Activated CD4-positive, alpha-beta memory T cell treated with anti-CD3 and anti-CD28 coated beads, Interleukin-2, amount 10 ng/mL, durations not matched to agents 7 days and 5 days (primary cell): ENCODE measurements at regions not wholly inside any gene's neighbourhood (a gene's known extent, or its start where the extent isn't known, plus 50 kb on each side); places are given as distances from the start of the nearest gene placed in this dataset.

ENCODE experiments used
- CTCF ChIA-PET: fragments of 350-600 bp; sonication (Branson Sonifier 250); formaldehyde crosslinking; loops from one replicate; lab custom pipeline; 2021; ENCODE audit warnings: antibody characterized with exemption, inconsistent platforms; lab: Charles Lee
- POLR2A ChIA-PET: fragments of 350-600 bp; sonication (Branson Sonifier 250); formaldehyde crosslinking; loops from one replicate; lab custom pipeline; 2021; ENCODE audit warnings: antibody characterized with exemption; lab: Charles Lee
- DNase-seq: peaks from one replicate; pipeline ENCODE4 v3.0.0-alpha.2; 2020
- H3K27ac Mint-ChIP-seq: one replicate; pipeline ENCODE4 v1.8.0; 2021; ENCODE audit warnings: mild to moderate bottlenecking, mixed read lengths
- H3K27me3 Mint-ChIP-seq: one replicate; pipeline ENCODE4 v1.8.0; 2021; ENCODE audit warnings: mixed read lengths
- H3K36me3 Mint-ChIP-seq: one replicate; pipeline ENCODE4 v1.8.0; 2021; ENCODE audit warnings: low read depth, mixed read lengths
- H3K4me1 Mint-ChIP-seq: one replicate; pipeline ENCODE4 v1.8.0; 2021; ENCODE audit warnings: mixed read lengths
- H3K4me3 Mint-ChIP-seq: one replicate; pipeline ENCODE4 v1.8.0; 2021; ENCODE audit warnings: mild to moderate bottlenecking, mixed read lengths
- H3K9me3 Mint-ChIP-seq: one replicate; pipeline ENCODE4 v1.8.0; 2021; ENCODE audit warnings: mixed read lengths

- Mint-ChIP-seq H3K9me3 (peaks cover 12% of the 10 kb centered on the region), H3K4me1 (no peaks in the 10 kb centered on the region), H3K4me3 (no peak overlapping the region), H3K27me3 (no peaks in the 10 kb centered on the region), H3K27ac (no peak overlapping the region), H3K36me3 (no peaks in the 10 kb centered on the region)
- CTCF ChIA-PET: no interaction called here
- POLR2A ChIA-PET: no interaction called here
- no peak for DNase-seq
Observed at GRCh38 chr5:30103452-30104202, 1089.9 kb upstream of the CDH6 start.

GRCh38 chr5:30103052-30103451 is 1090.4 kb upstream of the CDH6 start:
- ChIA-PET POLR2A (no interaction called here), CTCF (no interaction called here)

GRCh38 chr5:30102185-30102584 is 1091.3 kb upstream of the CDH6 start:
- no peak overlapping the region for H3K4me3 Mint-ChIP-seq
- CTCF ChIA-PET: no interaction called here

More at GRCh38 chr5:30103052-30103451, 1090.4 kb upstream of the CDH6 start:
- H3K36me3 Mint-ChIP-seq: no peaks in the 10 kb centered on the region
- no peaks in the 10 kb centered on the region for H3K4me1 Mint-ChIP-seq
- DNase-seq: no peak
- no peaks in the 10 kb centered on the region for H3K27me3 Mint-ChIP-seq
- no peak overlapping the region for H3K27ac Mint-ChIP-seq
- no peak overlapping the region for H3K4me3 Mint-ChIP-seq
- H3K9me3 Mint-ChIP-seq: peaks cover 13% of the 10 kb centered on the region

DNA sequence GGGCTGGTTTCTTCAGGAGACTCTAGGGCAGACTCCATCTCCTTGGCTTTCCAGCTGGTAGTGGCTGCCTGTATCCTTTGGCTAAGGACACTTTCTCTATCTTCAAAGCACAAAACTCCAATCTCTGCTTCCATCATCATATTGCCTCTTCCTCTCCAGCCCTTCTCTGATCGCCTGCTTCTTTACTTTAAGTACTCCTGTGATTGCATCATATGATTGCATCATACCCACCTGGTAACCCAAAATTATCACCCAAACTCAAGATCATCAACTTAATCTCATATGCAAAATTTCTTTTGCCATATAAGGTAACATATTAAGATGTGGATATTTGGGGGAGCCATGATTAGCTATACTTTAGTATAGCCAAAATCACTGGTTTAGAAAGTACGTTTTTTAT is 1092.6 kb upstream of the CDH6 start:
- CTCF ChIA-PET: no interaction called here
- Mint-ChIP-seq H3K36me3 (no peaks in the 10 kb centered on the region), H3K4me3 (no peak overlapping the region), H3K9me3 (peaks cover 10% of the 10 kb centered on the region), H3K4me1 (no peaks in the 10 kb centered on the region), H3K27ac (no peak overlapping the region), H3K27me3 (no peaks in the 10 kb centered on the region)
- no peak for DNase-seq
- POLR2A ChIA-PET: no interaction called here

More at GRCh38 chr5:30102185-30102584, 1091.3 kb upstream of the CDH6 start:
- no peak for DNase-seq
- Mint-ChIP-seq H3K36me3 (no peaks in the 10 kb centered on the region), H3K4me1 (no peaks in the 10 kb centered on the region), H3K27ac (no peak overlapping the region), H3K9me3 (peaks cover 10% of the 10 kb centered on the region), H3K27me3 (no peaks in the 10 kb centered on the region)
- POLR2A ChIA-PET: no interaction called here

DNA sequence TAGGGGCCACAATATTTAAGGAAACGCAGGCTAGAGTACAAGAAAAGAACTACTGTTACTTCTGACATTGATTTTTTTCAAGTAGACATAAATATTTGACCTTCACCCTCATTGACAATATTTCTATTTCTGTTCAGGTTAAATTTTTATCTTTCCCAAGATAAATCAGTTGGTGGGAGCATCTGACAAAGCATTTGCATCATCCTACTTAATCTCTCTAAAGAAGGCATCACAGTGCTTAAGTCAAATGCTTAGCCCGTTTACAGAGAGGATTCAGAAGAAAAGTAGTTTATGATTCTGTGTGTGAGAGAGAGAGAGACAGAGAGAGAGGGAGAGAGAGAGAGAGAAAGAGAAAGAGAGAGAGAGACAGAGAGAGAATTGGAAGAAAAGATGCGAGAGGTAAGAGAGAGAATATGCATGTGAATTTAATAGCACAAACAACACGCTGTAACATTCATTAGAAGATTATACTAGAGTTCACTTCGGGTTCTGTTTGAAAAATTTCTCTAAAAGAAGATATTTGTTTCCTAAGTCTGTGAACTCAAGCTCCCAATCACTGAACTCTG is 1093.3 kb upstream of the CDH6 start:
- no peak for DNase-seq
- Mint-ChIP-seq H3K27ac (no peak overlapping the region), H3K4me1 (no peaks in the 10 kb centered on the region), H3K27me3 (no peaks in the 10 kb centered on the region), H3K9me3 (peaks cover 10% of the 10 kb centered on the region), H3K4me3 (no peak overlapping the region), H3K36me3 (no peaks in the 10 kb centered on the region)
- POLR2A ChIA-PET: no interaction called here
- CTCF ChIA-PET: no interaction called here

DNA sequence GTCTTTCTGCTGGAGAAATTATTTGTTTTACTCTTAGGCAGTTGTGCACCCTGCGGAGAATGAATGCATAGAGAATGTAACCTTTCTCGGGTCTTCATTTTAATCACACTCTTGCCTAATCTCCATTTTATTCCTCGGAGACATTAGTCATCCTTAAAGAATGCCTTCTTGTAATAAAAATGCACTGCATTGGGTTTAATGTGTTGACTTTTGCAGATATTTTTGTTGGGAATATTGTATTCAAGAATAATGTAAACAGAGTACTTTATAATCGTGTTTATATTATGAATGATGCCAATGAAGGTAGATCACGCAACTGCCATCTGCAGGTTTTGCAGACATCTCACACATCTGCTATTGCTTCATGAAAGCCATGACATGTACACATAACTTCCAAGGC is 1093.9 kb upstream of the CDH6 start:
- no peak for DNase-seq
- Mint-ChIP-seq H3K4me3 (no peak overlapping the region), H3K36me3 (no peaks in the 10 kb centered on the region), H3K9me3 (peaks cover 10% of the 10 kb centered on the region), H3K27me3 (no peaks in the 10 kb centered on the region), H3K27ac (no peak overlapping the region), H3K4me1 (no peaks in the 10 kb centered on the region)
- ChIA-PET CTCF (no interaction called here), POLR2A (no interaction called here)

DNA sequence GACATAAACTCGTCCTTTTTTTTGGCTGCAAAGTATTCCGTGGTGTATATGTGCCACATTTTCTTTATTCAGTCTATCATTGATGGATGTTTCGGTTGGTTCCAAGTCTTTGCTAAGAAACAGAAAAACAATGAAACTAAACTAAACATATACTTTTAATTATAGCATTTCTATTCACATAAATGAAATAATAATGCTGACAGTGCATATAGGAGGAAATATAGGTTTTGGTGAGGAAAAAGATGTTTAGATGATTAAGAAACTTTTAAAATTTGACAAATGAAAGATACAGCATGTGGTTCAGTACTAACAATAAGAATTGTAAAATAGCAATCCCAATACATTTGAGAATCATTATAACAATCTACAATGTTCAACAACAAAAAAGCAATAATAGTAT is 1094.5 kb upstream of the CDH6 start:
- DNase-seq: no peak
- Mint-ChIP-seq H3K27ac (no peak overlapping the region), H3K27me3 (no peaks in the 10 kb centered on the region), H3K36me3 (no peaks in the 10 kb centered on the region), H3K9me3 (peaks cover 10% of the 10 kb centered on the region), H3K4me1 (no peaks in the 10 kb centered on the region), H3K4me3 (no peak overlapping the region)
- ChIA-PET CTCF (no interaction called here), POLR2A (no interaction called here)

DNA sequence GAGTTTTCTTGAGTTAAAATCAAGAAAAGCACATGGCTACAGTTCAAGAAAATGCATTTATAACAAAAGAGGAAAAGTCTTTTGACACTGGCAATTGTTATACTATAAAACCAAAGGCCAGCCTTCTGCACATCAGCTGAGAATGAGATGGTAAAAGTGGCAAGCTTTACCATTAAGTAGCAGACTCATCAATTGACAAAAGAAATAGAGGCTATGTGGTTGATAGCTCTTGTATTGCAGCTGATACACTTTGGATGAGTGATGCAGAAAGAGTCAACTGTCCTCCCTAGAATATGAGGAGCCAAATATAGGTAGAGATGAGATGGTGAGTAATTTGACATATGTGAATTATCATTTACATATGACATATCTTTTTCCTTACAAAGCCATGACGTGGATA is 1100.9 kb upstream of the CDH6 start:
- CTCF ChIA-PET: no interaction called here

GRCh38 chr5:30069441-30070263 is 1123.8 kb upstream of the CDH6 start:
- Mint-ChIP-seq H3K36me3 (no peaks in the 10 kb centered on the region), H3K9me3 (peaks cover 21% of the 10 kb centered on the region), H3K27me3 (no peaks in the 10 kb centered on the region), H3K4me1 (no peaks in the 10 kb centered on the region), H3K27ac (no peak overlapping the region), H3K4me3 (no peak overlapping the region)
- POLR2A ChIA-PET: no interaction called here
- CTCF ChIA-PET: no interaction called here
- DNase-seq: no peak

More for the DNA sequence above, 1100.9 kb upstream of the CDH6 start:
- DNase-seq: no peak
- POLR2A ChIA-PET: no interaction called here
- H3K4me3 Mint-ChIP-seq: no peak overlapping the region
- peaks cover 2% of the 10 kb centered on the region for H3K9me3 Mint-ChIP-seq
- no peaks in the 10 kb centered on the region for H3K27me3 Mint-ChIP-seq
- no peak overlapping the region for H3K27ac Mint-ChIP-seq
- no peaks in the 10 kb centered on the region for H3K36me3 Mint-ChIP-seq
- no peaks in the 10 kb centered on the region for H3K4me1 Mint-ChIP-seq

GRCh38 chr5:30063503-30063902 is 1130.0 kb upstream of the CDH6 start:
- no peak for DNase-seq
- no peaks in the 10 kb centered on the region for H3K36me3 Mint-ChIP-seq
- ChIA-PET CTCF (no interaction called here), POLR2A (no interaction called here)
- no peaks in the 10 kb centered on the region for H3K27me3 Mint-ChIP-seq
- no peak overlapping the region for H3K27ac Mint-ChIP-seq
- no peak overlapping the region for H3K4me3 Mint-ChIP-seq
- peaks cover 5% of the 10 kb centered on the region for H3K9me3 Mint-ChIP-seq
- no peaks in the 10 kb centered on the region for H3K4me1 Mint-ChIP-seq

DNA sequence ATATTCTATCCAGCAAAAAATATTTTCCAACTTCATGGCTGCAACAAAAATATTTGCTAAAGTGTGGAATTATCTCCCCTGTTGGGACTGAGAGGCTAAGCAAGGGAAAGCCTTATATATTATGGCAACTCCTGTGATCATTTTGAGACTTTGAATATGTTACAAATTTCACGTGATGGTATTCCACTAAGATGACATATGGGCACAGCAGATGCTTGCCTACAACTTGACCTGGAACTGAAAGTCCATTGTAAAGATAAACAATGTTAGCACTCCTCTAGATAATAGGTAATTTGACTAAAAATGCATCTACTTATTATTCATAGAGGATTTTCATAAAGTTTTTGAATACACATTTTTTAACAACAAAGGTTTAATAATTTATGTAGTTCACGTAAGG is 1141.5 kb upstream of the CDH6 start:
- H3K27ac Mint-ChIP-seq: no peak overlapping the region
- H3K4me1 Mint-ChIP-seq: no peaks in the 10 kb centered on the region
- peaks cover 9% of the 10 kb centered on the region for H3K9me3 Mint-ChIP-seq
- H3K36me3 Mint-ChIP-seq: no peaks in the 10 kb centered on the region
- H3K4me3 Mint-ChIP-seq: no peak overlapping the region
- no peaks in the 10 kb centered on the region for H3K27me3 Mint-ChIP-seq
- ChIA-PET POLR2A (no interaction called here), CTCF (no interaction called here)
- no peak for DNase-seq

- Mint-ChIP-seq H3K4me1 (no peaks in the 10 kb centered on the region), H3K9me3 (peaks cover 9% of the 10 kb centered on the region), H3K27ac (no peak overlapping the region), H3K4me3 (no peak overlapping the region), H3K27me3 (no peaks in the 10 kb centered on the region), H3K36me3 (no peaks in the 10 kb centered on the region)
- CTCF ChIA-PET: interaction anchor here (1.1 kb wide), 1 partner anchor 1220 kb away, joined by 4 read pairs; no protein-coding TSS in a partner anchor
- POLR2A ChIA-PET: no interaction called here
- DNase-seq: no peak
Observed at GRCh38 chr5:30050056-30050815, 1143.2 kb upstream of the CDH6 start.

GRCh38 chr5:30042677-30043076 is 1150.8 kb upstream of the CDH6 start:
- no peaks in the 10 kb centered on the region for H3K4me1 Mint-ChIP-seq
- POLR2A ChIA-PET: no interaction called here
- H3K27ac Mint-ChIP-seq: no peak overlapping the region

More at GRCh38 chr5:30042677-30043076, 1150.8 kb upstream of the CDH6 start:
- no peaks in the 10 kb centered on the region for H3K36me3 Mint-ChIP-seq
- H3K27me3 Mint-ChIP-seq: no peaks in the 10 kb centered on the region
- no peak for DNase-seq
- peaks cover 6% of the 10 kb centered on the region for H3K9me3 Mint-ChIP-seq
- CTCF ChIA-PET: no interaction called here
- no peak overlapping the region for H3K4me3 Mint-ChIP-seq
